GM06990 (cell line): ENCODE measurements at regions not wholly inside any gene's neighbourhood (a gene's known extent, or its start where the extent isn't known, plus 50 kb on each side); places are given as distances from the start of the nearest gene placed in this dataset.

ENCODE experiments used
- DNase-seq: peaks from one replicate; pipeline ENCODE4 v3.0.0-alpha.2; 2011; ENCODE audit not compliant: insufficient read length; ENCODE audit errors: extremely low read depth
- H3K27me3 ChIP-seq: replicated peaks from 2 replicates; pipeline ENCODE4 v1.6.0; 2011; ENCODE audit warnings: low read length; ENCODE audit not compliant: control insufficient read depth, insufficient read depth
- H3K36me3 ChIP-seq: 2 replicates; pipeline ENCODE4 v1.5.1; 2011; ENCODE audit warnings: low read length; ENCODE audit not compliant: control insufficient read depth, insufficient read depth
- H3K4me3 ChIP-seq: replicated peaks from 2 replicates; pipeline ENCODE4 v1.5.1; 2011; ENCODE audit warnings: low read depth, mild to moderate bottlenecking, control low read depth, low read length
- TF ChIP-seq, protein P1 (sequence below): IDR thresholded peaks from 2 replicates; pipeline ENCODE4 v1.5.1; 2011; ENCODE audit warnings: low read length, control low read depth, mild to moderate bottlenecking, inconsistent platforms; ENCODE audit not compliant: insufficient read depth, poor library complexity, severe bottlenecking

DNA sequence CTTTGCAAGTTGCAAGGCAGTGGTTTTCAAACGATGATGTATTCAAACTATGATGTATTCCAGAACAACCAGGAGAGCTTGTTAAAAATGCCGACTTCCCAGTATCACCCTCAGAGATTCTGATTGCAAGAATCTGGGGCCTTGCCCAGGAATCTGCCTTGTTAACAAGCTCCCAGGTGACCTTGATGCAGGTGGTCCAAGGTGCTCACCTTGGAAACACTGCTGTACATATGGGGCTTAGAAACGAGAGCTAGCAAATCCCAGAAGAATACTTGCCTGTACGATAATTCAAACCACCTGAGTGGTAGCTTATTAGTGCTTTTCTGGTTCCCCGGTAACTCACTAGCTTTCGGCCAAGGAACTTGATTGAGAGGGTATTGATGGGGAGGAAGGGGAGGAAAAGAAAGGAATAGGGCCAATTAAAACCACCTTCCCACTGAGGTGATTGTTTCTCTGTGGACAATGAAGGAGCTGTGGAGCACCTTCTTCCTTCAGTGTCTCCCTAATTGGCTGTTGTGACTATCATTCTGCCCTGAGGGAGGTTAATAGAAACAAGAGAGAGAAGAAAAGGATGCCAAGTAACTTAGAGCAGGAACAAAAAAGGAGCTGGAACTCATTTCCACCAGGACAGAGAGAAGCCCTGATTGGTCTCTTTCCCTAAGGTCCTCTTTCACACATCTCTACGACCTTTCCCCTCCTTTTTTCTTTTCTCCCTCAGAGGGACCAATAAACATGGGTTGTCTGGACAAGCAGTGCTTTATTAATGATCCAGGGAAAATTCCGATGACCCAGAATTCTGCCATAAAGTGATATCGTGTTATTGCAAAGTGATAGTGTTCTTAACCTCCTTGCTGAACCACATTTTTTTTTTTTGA, 218.8 kb downstream of the TMEM167A start:
- TF ChIP-seq, protein P1, sequence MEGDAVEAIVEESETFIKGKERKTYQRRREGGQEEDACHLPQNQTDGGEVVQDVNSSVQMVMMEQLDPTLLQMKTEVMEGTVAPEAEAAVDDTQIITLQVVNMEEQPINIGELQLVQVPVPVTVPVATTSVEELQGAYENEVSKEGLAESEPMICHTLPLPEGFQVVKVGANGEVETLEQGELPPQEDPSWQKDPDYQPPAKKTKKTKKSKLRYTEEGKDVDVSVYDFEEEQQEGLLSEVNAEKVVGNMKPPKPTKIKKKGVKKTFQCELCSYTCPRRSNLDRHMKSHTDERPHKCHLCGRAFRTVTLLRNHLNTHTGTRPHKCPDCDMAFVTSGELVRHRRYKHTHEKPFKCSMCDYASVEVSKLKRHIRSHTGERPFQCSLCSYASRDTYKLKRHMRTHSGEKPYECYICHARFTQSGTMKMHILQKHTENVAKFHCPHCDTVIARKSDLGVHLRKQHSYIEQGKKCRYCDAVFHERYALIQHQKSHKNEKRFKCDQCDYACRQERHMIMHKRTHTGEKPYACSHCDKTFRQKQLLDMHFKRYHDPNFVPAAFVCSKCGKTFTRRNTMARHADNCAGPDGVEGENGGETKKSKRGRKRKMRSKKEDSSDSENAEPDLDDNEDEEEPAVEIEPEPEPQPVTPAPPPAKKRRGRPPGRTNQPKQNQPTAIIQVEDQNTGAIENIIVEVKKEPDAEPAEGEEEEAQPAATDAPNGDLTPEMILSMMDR, result no peak
- no peak overlapping the region for H3K4me3 ChIP-seq

DNA sequence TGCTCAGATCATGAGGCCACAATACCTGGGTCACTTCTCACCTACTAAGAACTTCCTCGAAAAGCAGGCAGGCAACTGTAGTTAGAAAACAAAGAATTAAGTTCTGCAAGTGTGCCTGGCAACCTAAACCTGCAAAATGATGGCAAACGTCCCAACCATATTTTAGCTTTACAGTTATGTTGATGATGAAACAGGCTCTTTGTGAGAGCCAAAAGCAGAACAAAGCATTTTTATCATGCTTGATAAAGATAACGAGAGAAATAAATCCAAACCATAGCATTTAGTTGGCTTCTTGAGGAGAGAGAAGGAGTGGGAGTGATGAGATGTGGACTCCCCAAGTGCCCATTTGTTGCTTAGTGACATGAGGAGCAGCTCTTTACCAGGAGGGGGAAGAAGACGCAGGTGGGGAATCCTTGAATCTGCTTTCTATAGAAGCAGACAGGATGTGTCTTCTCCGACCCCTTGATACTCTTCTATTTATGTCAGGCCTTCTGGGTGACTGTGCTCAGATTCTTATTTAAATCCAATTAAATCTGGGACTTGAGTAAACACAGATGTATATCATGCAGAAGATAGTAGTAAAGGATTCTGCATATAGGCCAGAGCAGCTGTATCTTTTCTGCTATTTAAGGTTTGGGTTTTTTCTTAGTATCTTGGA, 221.2 kb downstream of the TMEM167A start:
- TF ChIP-seq, protein P1, result no peak
- H3K36me3 ChIP-seq, result no peaks in the 10 kb centered on the region
- H3K4me3 ChIP-seq, result no peak overlapping the region
- no peak for DNase-seq
- no peaks in the 10 kb centered on the region for H3K27me3 ChIP-seq

More for the DNA sequence above, 218.8 kb downstream of the TMEM167A start:
- Histone ChIP-seq H3K27me3 (no peaks in the 10 kb centered on the region), H3K36me3 (no peaks in the 10 kb centered on the region)
- no peak for DNase-seq

DNA sequence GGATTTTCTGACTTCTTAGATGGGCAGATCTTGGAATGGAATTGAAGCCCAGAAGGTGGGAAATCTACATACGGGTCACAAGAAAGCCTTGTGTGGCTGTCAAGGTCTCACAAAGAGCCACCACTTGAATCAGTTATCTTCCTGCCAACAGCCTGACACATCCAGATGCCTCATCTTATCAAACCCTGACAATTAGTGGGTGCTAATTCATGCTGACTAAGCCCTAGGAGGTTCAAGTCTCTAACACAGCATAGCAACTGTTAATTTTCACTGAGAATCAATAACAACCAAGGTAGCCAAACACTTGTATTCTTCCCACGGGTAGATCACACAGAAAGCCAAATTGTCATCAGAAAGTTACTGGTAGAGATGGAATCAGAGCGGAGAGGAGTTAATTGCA, 222.2 kb downstream of the TMEM167A start:
- Histone ChIP-seq H3K36me3 (no peaks in the 10 kb centered on the region), H3K27me3 (no peaks in the 10 kb centered on the region), H3K4me3 (no peak overlapping the region)
- TF ChIP-seq, protein P1, result no peak
- DNase-seq, result no peak

DNA sequence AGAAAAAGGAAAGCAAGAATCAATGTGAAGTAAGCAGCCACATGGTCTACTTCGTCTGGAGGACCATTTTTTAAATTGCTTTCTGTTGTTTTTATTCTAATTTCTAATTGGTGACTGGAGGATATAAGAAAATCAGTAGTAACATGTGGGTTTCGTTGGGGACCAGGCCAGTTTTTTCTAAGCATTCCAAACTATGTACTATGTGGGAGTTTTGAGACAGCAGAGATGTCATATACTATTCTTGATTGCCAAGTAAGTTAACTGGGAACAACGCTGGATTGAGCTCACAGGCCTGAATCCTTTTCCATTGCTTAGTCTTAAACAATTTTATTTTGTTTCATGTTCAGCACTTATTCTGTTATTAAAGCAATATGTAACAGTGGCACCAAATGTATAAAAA, 225.7 kb downstream of the TMEM167A start:
- TF ChIP-seq, protein P1, result no peak
- DNase-seq, result no peak
- Histone ChIP-seq H3K36me3 (no peaks in the 10 kb centered on the region), H3K27me3 (no peaks in the 10 kb centered on the region), H3K4me3 (no peak overlapping the region)

DNA sequence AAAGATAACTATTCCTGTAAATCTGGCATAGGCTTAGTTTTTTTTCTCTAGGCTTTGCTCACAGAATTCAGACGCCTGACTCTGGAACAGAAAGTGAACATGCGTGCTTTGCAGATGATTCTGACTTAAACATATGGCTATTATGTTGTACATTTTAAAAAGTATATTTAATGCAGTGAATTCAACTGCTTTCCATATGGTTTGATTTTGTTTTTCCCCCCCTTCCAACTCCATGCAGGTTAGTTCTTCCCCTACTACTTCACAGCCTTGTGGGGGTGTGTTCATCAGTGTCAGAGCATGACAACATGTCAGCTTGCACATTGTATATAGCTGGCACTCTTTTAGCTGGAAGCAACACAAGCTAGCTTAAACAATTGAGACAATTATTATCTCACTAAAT, 226.8 kb downstream of the TMEM167A start:
- DNase-seq, result no peak
- Histone ChIP-seq H3K4me3 (no peak overlapping the region), H3K27me3 (no peaks in the 10 kb centered on the region), H3K36me3 (no peaks in the 10 kb centered on the region)
- TF ChIP-seq, protein P1, result no peak
